Fibroblast of mammary gland (primary cell): ENCODE measurements at regions not wholly inside any gene's neighbourhood (a gene's known extent, or its start where the extent isn't known, plus 50 kb on each side); places are given as distances from the start of the nearest gene placed in this dataset.

Source experiments
- DNase-seq: peaks from one replicate; pipeline ENCODE4 v3.0.0-alpha.2; 2010; ENCODE audit warnings: low read depth
- H3K4me3 ChIP-seq: 2 replicates; pipeline ENCODE4 v1.5.1; 2011; ENCODE audit warnings: low read depth, mild to moderate bottlenecking, low read length, moderate library complexity; ENCODE audit not compliant: control insufficient read depth
- CTCF ChIP-seq: conservative IDR thresholded peaks from 2 replicates; pipeline ENCODE4 v1.5.1; 2011; ENCODE audit warnings: low read depth, low read length, inconsistent platforms; ENCODE audit not compliant: control insufficient read depth, insufficient read depth

GRCh38 chr15:97406841-97407240 is 553.7 kb upstream of the ARRDC4 start:
- DNase-seq = no peak
- no peak for TF ChIP-seq CTCF
- H3K4me3 ChIP-seq = no peak overlapping the region

- no peak for DNase-seq
- TF ChIP-seq CTCF = no peak
- H3K4me3 ChIP-seq = no peak overlapping the region
These were observed 549.5 kb upstream of the ARRDC4 start for GRCh38 chr15:97410897-97411575.

GRCh38 chr15:97420130-97420529 is 540.4 kb upstream of the ARRDC4 start:
- no peak for TF ChIP-seq CTCF
- no peak overlapping the region for H3K4me3 ChIP-seq
- no peak for DNase-seq

GRCh38 chr15:97425596-97425995 is 534.9 kb upstream of the ARRDC4 start:
- H3K4me3 ChIP-seq = no peak overlapping the region
- TF ChIP-seq CTCF = no peak
- no peak for DNase-seq

- DNase-seq = no peak
- TF ChIP-seq CTCF = no peak
- no peak overlapping the region for H3K4me3 ChIP-seq
These were observed 517.4 kb upstream of the ARRDC4 start for GRCh38 chr15:97443101-97443500.

- no peak for TF ChIP-seq CTCF
- H3K4me3 ChIP-seq = no peak overlapping the region
- no peak for DNase-seq
These were observed 514.4 kb upstream of the ARRDC4 start for GRCh38 chr15:97446138-97446537.

GRCh38 chr15:97456521-97457202 is 503.8 kb upstream of the ARRDC4 start:
- no peak for TF ChIP-seq CTCF
- no peak for DNase-seq
- H3K4me3 ChIP-seq = no peak overlapping the region
